Muscle layer of colon (tissue), 2 donors: ENCODE measurements at regions not wholly inside any gene's neighbourhood (a gene's known extent, or its start where the extent isn't known, plus 50 kb on each side); places are given as distances from the start of the nearest gene placed in this dataset.

Source experiments
- H3K27ac ChIP-seq: one replicate; pipeline ENCODE4 v1.7.0; 2013; ENCODE audit warnings: low read depth, mild to moderate bottlenecking, low read length, moderate library complexity
- H3K27me3 ChIP-seq, 2 donors: one replicate each; pipeline ENCODE4 v1.7.0; 2013; ENCODE audit warnings: low read length in 2 of 2, mild to moderate bottlenecking in 2 of 2; ENCODE audit not compliant: insufficient read depth in 2 of 2, control insufficient read depth in 1 of 2
- H3K36me3 ChIP-seq: one replicate; pipeline ENCODE4 v1.7.0; 2013; ENCODE audit warnings: mild to moderate bottlenecking, low read length; ENCODE audit not compliant: insufficient read depth
- H3K4me1 ChIP-seq: one replicate; pipeline ENCODE4 v1.7.0; 2013; ENCODE audit warnings: mild to moderate bottlenecking, low read length; ENCODE audit not compliant: insufficient read depth
- H3K4me3 ChIP-seq, 2 donors: one replicate each; pipeline ENCODE4 v1.7.0; 2013; ENCODE audit warnings: low read length in 2 of 2, low read depth in 1 of 2, mild to moderate bottlenecking in 1 of 2, moderate library complexity in 1 of 2
- H3K9ac ChIP-seq: one replicate; pipeline ENCODE4 v1.7.0; 2013; ENCODE audit warnings: low read length
- H3K9me3 ChIP-seq: one replicate; pipeline ENCODE4 v1.7.0; 2013; ENCODE audit warnings: mild to moderate bottlenecking, low read length
- donor health status: abdominal sarcoma.
- donor health status: Adenocarcinoma of cecum.

DNA sequence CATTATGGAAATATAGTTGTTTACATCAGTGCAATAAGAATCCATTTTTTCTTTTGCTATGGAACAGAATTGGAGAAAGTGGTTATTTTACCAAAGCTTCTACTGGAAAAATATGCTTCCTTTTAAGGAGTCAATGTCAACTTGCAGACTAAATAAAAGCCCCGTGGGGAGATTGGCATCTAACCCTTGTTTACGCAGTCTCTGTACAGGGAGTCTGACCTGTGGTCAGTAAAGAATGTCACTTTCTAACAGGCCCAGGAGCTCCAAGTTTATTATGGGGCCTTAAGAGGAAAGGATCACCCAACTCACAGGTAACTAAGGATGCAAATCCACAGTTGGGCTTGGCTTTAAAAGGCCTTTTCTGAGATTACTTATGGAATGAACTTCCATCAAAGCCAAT, 1751.2 kb downstream of the SI start:
- no peaks in the 10 kb centered on the region for H3K36me3 ChIP-seq
- H3K27ac ChIP-seq = no peak overlapping the region
- no peak overlapping the region for H3K4me3 ChIP-seq
- no peaks in the 10 kb centered on the region for H3K9me3 ChIP-seq
- H3K9ac ChIP-seq = no peak overlapping the region
- H3K27me3 ChIP-seq = no peaks in the 10 kb centered on the region
- H3K4me1 ChIP-seq = no peaks in the 10 kb centered on the region

GRCh38 chr3:163315786-163316185, 1762.5 kb downstream of the SI start:
- no peak overlapping the region for H3K27ac ChIP-seq
- H3K4me1 ChIP-seq = no peaks in the 10 kb centered on the region
- no peaks in the 10 kb centered on the region for H3K36me3 ChIP-seq
- no peak overlapping the region for H3K9ac ChIP-seq
- H3K9me3 ChIP-seq = no peaks in the 10 kb centered on the region
- no peak overlapping the region for H3K4me3 ChIP-seq
- H3K27me3 ChIP-seq = no peaks in the 10 kb centered on the region

- no peak overlapping the region for H3K9ac ChIP-seq
- H3K27ac ChIP-seq = no peak overlapping the region
- H3K4me1 ChIP-seq = no peaks in the 10 kb centered on the region
- H3K36me3 ChIP-seq = no peaks in the 10 kb centered on the region
- H3K4me3 ChIP-seq = no peak overlapping the region
- H3K9me3 ChIP-seq = no peaks in the 10 kb centered on the region
- H3K27me3 ChIP-seq = no peaks in the 10 kb centered on the region
Observed at GRCh38 chr3:163306405-163306804, 1771.9 kb downstream of the SI start.

DNA sequence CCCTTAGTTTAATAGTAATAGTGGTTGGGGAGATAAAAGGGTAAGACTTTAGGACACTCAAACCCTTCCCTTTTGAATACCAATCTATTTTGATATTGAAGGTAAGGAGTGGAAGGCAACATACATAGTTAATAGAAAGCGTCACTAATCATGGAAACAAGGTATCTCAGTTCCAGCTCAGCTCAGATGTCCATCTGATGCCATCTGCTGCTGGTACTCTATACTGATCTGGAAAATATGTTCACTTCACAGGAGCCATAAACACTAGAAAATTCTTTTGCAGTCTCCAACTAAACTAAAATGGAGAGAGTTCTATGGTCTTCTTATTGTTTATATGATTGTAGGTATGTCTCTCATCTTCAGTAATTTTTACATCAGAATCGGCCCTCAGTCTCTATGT, 1777.1 kb downstream of the OTOL1 start:
- no peaks in the 10 kb centered on the region for H3K9me3 ChIP-seq
- H3K27ac ChIP-seq = no peak overlapping the region
- no peak overlapping the region for H3K4me3 ChIP-seq
- H3K9ac ChIP-seq = no peak overlapping the region
- no peaks in the 10 kb centered on the region for H3K4me1 ChIP-seq
- H3K36me3 ChIP-seq = no peaks in the 10 kb centered on the region
- no peaks in the 10 kb centered on the region for H3K27me3 ChIP-seq

GRCh38 chr3:163266731-163267130, 1770.1 kb downstream of the OTOL1 start:
- H3K27ac ChIP-seq = no peak overlapping the region
- H3K36me3 ChIP-seq = no peaks in the 10 kb centered on the region
- no peaks in the 10 kb centered on the region for H3K9me3 ChIP-seq
- no peak overlapping the region for H3K4me3 ChIP-seq
- no peaks in the 10 kb centered on the region for H3K4me1 ChIP-seq
- no peak overlapping the region for H3K9ac ChIP-seq
- no peaks in the 10 kb centered on the region for H3K27me3 ChIP-seq

GRCh38 chr3:163261618-163262017, 1765.0 kb downstream of the OTOL1 start:
- no peaks in the 10 kb centered on the region for H3K9me3 ChIP-seq
- H3K9ac ChIP-seq = no peak overlapping the region
- H3K4me3 ChIP-seq = no peak overlapping the region
- H3K4me1 ChIP-seq = no peaks in the 10 kb centered on the region
- H3K36me3 ChIP-seq = no peaks in the 10 kb centered on the region
- H3K27ac ChIP-seq = no peak overlapping the region
- no peaks in the 10 kb centered on the region for H3K27me3 ChIP-seq

DNA sequence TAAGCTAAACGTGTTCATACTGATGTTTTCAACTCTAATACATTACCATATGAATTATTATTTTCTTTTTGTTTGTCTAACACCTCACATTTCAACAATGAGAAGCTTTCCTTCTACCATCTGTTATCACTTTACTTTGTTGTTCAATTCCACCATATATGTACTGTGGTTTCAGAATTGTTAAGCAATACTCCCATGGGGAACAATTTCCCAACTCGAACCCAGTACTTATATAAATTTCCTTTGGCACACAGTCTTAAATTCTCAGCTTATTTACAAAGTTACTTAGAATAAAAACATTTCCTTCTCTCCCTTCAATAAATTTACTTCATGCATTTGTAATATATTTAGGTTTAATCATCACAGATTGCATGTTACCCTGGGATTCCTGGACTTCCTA, 1764.4 kb downstream of the OTOL1 start:
- Histone ChIP-seq H3K9ac (no peak overlapping the region), H3K36me3 (no peaks in the 10 kb centered on the region), H3K9me3 (no peaks in the 10 kb centered on the region), H3K27ac (no peak overlapping the region), H3K4me1 (no peaks in the 10 kb centered on the region), H3K27me3 (no peaks in the 10 kb centered on the region), H3K4me3 (no peak overlapping the region)

DNA sequence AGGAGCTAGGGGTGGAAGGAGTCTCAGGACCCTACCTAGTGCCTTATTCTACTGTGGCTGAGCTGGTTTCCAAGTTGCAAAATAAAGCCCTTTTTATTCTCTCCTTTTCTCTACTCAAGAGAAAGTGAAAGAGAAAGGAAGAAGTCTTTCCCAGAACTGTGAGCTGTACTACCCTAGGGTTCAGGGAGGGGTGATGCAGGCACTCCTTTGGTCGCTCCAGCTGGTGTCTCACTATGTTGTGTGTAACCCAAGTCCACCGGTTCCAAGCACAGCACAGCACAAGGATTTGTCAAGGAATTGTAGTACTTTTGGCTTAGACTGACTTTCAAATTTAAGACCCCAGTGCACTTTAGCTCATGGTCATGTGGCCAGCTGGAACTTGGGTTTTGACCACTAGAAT, 1721.7 kb downstream of the OTOL1 start:
- H3K27me3 ChIP-seq = no peaks in the 10 kb centered on the region
- no peaks in the 10 kb centered on the region for H3K9me3 ChIP-seq
- H3K4me3 ChIP-seq = no peak overlapping the region
- no peak overlapping the region for H3K9ac ChIP-seq
- no peak overlapping the region for H3K27ac ChIP-seq
- H3K4me1 ChIP-seq = no peaks in the 10 kb centered on the region
- no peaks in the 10 kb centered on the region for H3K36me3 ChIP-seq

DNA sequence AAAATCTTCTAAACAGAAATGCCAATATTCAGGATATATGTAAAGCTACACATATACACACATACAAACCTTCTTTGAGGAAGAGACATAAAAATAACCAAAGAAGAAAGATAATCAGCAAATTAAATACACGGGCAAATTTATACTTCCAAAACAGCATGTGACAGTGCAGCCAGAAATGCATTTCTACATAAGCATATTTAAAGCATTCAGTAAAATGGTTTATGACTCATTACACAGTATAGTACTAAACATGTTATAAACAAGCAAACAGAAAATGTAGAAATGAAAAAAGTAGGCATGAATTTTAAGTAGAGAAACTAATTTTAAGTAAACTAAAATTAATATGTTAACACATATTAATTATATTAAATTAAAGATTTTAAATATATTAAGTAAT, 1717.2 kb downstream of the OTOL1 start:
- Histone ChIP-seq H3K27ac (no peak overlapping the region), H3K9me3 (no peaks in the 10 kb centered on the region), H3K27me3 (no peaks in the 10 kb centered on the region), H3K9ac (no peak overlapping the region), H3K4me1 (no peaks in the 10 kb centered on the region), H3K36me3 (no peaks in the 10 kb centered on the region), H3K4me3 (no peak overlapping the region)

DNA sequence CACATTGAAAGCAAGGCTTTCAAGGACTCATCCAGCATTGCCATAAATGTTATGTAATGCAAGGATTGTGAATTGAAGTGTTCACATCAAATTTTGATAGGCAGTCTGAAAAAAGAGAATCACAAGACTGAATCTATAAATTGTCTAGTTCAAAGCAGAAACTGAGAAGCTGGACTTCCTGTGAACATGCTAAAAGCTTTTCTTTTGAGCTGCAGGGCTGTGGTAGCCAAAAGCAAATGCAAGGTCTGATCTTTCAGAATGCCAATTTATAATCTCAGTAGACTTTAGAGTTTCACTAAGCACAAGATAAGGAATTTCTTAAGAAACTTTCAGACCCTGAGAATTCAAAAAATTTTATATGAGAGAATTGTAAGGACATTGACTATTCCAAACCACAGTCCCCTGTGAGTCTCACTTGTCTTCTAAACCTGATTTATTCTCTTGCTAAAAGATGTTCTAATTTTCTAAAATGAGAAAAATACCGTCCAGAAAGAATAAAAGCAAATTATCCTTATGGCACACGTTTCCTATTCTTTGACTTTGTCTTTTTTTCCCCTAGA, 1700.3 kb downstream of the OTOL1 start:
- no peaks in the 10 kb centered on the region for H3K36me3 ChIP-seq
- H3K27ac ChIP-seq = no peak overlapping the region
- no peak overlapping the region for H3K9ac ChIP-seq
- H3K4me1 ChIP-seq = no peaks in the 10 kb centered on the region
- H3K4me3 ChIP-seq = no peak overlapping the region
- H3K9me3 ChIP-seq = no peaks in the 10 kb centered on the region
- no peaks in the 10 kb centered on the region for H3K27me3 ChIP-seq

GRCh38 chr3:163196245-163196644, 1699.6 kb downstream of the OTOL1 start:
- H3K27ac ChIP-seq = no peak overlapping the region

DNA sequence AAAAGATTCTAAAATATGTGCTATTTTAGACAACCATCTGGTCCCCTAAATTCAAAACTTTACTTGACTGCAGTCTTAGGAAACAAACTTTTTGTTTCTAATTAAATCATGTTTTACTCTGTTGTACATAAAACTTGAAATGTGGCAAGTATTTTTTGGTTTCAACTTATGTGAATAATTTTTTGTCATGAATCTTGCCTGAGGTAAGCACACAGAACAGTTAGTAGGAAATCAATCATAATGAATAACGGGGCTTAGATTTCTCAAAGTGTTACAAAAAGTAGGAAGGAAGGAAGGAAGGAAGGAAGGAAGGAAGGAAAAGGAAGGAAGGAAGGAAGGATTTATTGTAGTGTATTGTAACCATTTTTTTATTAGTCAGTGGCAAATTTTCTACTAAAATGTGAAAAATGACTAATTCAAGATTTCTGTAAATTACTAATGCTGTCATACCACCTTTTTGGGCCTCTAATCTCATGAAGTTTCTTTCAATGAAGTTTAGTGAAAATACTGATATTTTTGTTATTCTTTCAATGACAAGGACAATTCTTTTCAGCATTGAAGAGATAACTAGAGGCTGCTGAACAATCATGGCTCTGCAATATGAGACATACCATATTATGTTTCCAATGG, 1689.2 kb downstream of the OTOL1 start:
- Histone ChIP-seq H3K9me3 (no peaks in the 10 kb centered on the region), H3K36me3 (no peaks in the 10 kb centered on the region), H3K4me3 (no peak overlapping the region), H3K9ac (no peak overlapping the region), H3K27ac (no peak overlapping the region), H3K27me3 (no peaks in the 10 kb centered on the region), H3K4me1 (no peaks in the 10 kb centered on the region)

More at GRCh38 chr3:163196245-163196644, 1699.6 kb downstream of the OTOL1 start:
- no peak overlapping the region for H3K9ac ChIP-seq
- H3K9me3 ChIP-seq = no peaks in the 10 kb centered on the region
- H3K36me3 ChIP-seq = no peaks in the 10 kb centered on the region
- H3K4me3 ChIP-seq = no peak overlapping the region
- no peaks in the 10 kb centered on the region for H3K4me1 ChIP-seq
- no peaks in the 10 kb centered on the region for H3K27me3 ChIP-seq
